ENCODE measurements at regions not wholly inside any gene's neighbourhood (a gene's known extent, or its start where the extent isn't known, plus 50 kb on each side); places are given as distances from the start of the nearest gene placed in this dataset.
"Not testable (repeated sequence)": the region's sequence is repeated elsewhere in the genome, so short reads cannot be mapped to it uniquely, and the experiment has no call there.

DNA sequence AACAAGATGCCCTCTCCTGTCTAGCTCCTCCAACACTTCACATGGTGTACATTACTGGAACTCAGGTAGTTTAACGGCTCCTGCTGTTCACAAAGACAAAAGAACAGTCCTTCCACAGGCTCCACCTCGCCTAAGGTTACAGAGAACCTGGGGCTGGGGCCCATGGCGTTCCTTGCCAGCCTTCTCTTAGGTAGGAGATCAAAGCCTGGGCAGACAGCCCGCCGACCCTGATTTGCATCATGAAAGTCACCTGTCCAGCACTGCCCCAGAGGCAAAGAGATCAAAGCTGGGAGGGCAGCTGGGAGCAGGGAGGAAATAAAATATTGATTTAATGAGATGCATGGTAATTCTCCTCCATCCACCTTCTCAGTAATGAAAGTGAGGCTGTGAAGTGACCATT, 115.0 kb upstream of the SLIT3 start:
- no peak for DNase-seq (ENCODE audit: low read depth in 2 of 3, low spot score in 2 of 3)

DNA sequence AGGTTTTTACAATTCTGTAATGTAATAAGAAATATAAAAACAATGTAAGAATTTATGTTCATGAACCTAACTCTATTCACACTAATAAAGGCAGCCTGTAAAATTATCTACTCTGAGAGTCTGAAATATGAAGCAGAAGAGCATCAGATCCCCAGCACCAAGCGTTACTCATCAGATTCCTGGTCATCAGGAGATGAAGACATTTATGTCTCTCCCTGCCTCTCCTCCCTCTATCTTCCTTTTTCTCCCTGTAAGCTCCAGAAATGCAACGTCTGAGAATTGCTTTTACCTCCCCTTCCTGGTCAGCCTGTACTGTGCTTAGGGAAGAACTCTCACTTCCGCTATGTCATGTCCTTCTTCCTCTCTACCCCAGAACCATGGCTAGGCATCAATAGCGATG, 114.4 kb upstream of the SLIT3 start:
- no peak for DNase-seq (ENCODE audit: low read depth in 2 of 3, low spot score in 2 of 3)

DNA sequence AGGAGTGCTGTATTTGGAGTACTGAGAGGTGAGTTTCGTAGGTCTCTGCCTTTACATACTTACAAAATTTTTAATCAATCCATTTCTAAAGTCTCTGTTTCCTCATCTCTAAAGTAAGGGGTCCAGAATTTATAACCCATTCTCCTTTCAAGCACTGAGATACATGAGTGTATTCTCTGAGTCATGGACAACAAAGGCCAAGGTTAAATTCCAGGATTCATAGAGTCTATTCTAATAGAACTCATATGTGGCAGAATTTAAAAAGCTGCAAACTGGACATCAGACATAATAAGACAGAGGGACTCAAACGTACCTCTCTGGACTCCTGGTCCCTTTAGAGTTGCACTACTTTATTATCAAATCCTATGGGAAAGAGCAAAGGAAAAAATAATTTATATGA, 112.5 kb upstream of the SLIT3 start:
- no peak for DNase-seq (ENCODE audit: low read depth in 2 of 3, low spot score in 2 of 3)

DNA sequence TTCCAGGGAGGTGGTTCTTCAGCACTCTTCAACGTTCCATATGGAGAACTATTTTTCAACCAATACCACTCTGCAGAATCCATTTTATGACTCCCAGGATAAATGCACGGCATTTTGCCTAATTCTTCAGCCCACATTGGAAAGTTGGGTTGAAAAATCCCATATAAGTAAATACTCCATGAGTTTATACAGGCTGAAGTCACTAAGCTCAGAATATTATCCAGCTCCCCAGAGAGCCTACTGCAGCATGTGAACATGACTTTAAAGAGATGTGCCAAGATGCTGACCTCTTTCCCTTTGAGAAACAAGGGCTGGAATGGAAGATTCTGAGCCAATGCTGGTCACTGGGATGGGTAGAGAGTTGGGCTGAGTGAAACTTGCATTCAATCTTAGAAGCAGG, 111.9 kb upstream of the SLIT3 start:
- no peak for DNase-seq (ENCODE audit: low read depth in 2 of 3, low spot score in 2 of 3)

DNA sequence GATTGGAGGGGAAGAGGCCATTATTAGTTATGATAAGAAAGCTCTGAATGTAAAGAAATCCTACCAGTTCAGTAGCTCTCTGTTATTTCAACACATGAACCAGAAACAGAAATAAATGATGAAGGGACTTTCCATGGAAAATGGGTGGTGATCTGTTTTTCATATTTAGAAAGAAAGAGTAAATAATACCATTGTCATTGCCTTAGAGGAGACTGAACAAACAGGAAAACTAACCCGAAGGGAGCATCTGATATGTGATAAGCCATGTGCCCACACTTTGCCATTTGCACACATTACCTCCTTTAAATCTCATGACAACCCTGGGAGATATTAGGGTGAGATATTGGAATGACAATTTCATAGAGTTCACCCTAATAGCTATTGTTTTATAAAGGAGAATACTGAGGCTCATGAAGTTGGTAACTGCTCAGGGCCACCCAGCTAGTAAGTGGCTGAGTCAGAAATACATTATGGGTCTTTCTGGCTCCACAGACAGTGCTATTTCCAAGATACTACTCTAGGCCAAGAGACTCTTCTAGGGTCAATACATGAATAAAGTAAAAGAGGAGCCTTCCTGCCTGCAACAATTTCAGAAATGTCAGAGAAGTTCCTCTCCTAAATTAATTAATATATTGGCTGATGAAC, 111.0 kb upstream of the SLIT3 start:
- no peak for DNase-seq (ENCODE audit: low read depth in 2 of 3, low spot score in 2 of 3)

DNA sequence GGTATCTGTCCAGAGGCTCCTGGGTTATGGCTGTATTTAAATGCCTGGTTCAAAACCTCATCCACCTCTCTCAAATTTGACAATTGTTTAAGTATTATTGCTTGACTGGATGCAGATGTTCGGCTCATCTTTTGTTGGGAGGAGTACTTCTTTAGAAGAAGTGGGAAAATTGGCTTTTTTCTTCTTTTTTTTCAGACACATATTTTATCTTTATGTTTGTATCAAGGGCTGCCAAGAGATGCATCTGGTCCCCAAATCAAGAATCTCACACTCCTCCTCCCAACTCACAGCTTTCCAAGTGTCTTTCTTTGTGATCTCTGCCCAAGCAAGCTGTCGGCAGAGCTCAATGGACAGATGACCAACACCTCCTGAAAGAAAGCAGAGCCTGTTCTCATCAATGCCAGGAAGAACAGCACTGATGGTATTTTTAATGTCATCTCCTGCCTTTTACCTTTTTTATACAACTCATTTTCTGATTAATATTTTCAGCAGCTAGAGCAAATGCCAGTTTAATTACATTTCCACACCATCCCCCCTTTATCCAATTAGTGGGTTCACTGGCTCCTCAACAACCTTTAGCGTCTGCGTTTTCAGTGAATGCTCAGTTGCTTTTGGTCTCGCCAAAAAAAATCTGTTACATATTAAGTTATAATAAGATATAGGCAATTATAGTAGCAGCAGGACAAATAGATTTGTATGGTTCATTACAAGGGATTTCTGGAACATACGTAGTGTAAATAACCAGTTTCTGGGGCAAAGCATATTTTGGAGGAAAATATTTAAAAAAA, 110.3 kb upstream of the SLIT3 start:
- no peak for DNase-seq (ENCODE audit: low read depth in 2 of 3, low spot score in 2 of 3)

DNA sequence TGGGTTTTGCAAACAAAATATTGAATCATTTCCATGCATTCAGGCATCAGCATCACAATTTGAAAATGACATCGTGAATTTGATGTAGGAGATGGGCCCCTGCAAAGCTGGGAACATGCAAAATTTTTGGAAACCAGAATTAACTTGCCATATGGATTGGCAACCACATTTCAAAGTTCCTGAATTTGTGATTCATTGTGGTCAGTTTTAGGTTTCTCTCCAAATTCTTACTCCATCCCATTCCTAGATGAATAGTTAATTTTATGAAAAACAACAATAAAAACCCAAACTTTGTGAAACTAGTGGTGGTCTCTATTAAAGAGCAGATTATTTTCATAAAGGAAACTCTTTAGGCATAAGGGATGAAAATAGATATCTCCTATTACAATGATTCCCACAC, 107.8 kb upstream of the SLIT3 start:
- no peak for DNase-seq (ENCODE audit: low read depth in 2 of 3, low spot score in 2 of 3)

DNA sequence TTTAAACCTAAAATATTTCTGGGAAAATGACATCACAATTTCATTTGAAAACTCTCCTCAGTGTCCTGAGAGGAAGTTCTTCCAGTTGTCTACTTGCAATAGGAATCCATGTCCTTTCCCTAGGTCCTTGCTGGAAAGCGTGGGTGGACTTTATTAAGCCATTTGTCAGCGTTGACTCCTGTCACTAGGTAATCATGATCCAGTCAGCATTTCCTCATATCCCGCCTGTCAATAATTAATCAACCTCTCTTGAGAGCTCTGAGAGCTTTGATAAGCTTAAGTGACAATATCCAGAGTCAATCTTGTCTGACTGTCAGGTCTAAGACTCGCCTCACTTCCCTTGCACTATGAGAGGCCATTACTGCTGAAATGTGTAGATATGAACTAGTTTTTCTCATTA, 107.2 kb upstream of the SLIT3 start:
- no peak for DNase-seq (ENCODE audit: low read depth in 2 of 3, low spot score in 2 of 3)

DNA sequence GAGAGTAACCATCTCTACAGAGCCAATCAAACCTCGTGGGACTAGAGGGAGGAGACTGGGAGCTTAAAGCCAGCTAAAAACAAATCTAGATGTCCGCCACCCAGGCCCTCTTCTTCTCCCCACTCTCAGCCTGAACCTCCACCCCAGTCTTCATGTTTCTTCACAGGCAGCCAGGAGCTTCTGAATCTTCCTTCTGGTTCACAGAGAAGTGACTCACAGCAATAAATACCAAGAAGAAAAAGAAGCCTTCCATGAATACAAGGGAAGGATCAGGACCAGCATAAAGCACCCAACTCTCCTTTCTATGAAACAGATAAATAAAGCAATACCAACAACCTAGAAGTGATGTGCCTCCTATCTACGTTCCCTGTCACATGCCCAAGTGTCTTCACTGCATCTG, 103.3 kb upstream of the SLIT3 start:
- no peak for DNase-seq (ENCODE audit: low read depth in 2 of 3, low spot score in 2 of 3)

DNA sequence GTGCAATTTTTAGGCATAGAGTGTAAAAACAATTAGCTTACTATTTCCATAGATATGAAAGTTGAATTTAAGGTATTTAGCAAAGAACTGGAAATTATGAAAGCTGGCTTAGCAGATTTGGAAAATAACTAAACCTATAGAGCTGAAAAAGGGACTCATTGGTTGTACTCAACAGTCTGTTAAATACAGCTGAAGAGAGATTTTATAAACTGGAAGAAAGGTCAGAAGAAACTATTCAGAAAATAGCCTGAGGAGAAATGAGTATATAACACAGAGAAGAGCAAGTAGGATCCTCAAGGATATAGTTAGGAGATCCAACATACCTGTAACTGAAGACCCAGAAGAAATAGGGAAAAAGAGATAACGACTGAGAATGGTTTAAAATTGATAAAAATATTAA, 97.6 kb upstream of the SLIT3 start:
- no peak for DNase-seq (ENCODE audit: low read depth in 2 of 3, low spot score in 2 of 3)

DNA sequence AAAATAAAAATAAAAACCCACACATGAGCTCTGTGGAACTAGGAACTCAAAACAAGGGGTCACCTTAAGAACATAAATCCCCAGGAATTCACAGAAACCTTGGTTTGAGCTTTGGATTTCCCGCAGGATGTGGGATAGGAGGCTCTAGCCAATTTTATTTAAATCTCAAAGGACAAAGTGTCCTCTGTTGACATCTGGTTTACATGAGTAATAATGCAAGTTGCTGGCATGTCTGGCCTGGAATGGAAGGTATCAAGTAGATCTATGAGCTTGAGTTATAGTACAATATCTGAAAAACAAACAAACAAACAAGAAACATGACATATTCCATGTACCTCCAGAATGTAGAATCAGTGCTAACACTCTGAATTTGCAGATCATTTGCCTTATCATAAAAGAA, 94.2 kb upstream of the SLIT3 start:
- DNase-seq (ENCODE audit: low read depth in 2 of 3, low spot score in 2 of 3) = no peak

DNA sequence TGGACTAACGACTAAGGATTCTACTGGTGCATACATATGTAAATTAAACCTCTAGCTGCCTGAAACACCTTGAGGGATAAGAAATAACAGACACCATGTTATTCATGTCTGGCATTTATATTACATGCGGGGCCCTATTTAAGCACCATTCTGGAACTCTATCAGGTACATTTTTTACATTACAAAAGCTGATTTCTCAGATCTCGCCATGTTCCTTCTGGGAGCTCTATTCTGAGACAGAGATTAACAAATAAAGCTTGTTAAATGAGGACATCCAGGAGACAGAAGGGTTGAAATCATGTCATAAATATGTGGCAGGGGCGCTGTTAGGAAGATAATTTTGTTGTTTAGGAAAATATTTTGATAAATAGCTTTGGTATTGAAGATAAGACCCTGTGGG, 93.4 kb upstream of the SLIT3 start:
- no peak for DNase-seq (ENCODE audit: low read depth in 2 of 3, low spot score in 2 of 3)

DNA sequence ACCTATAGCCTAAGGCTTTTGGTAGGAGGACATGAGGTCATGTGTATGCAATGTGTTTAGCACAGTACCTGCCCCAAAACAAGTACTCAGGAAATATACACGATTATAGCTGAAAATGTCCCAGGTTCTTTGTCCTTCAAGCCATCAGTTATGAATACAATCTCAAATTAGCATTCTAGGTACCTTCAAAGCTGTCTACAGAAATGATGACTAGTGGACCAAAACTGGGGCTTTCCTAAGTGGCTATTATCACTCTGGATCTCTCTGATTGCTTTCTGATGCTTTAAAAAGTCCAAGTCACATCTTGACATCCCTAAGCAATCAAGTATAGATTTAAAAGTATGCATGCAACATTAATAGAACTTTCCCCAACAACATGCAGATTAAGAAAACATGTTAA, 93.0 kb upstream of the SLIT3 start:
- DNase-seq (ENCODE audit: low read depth in 2 of 3, low spot score in 2 of 3) = no peak

DNA sequence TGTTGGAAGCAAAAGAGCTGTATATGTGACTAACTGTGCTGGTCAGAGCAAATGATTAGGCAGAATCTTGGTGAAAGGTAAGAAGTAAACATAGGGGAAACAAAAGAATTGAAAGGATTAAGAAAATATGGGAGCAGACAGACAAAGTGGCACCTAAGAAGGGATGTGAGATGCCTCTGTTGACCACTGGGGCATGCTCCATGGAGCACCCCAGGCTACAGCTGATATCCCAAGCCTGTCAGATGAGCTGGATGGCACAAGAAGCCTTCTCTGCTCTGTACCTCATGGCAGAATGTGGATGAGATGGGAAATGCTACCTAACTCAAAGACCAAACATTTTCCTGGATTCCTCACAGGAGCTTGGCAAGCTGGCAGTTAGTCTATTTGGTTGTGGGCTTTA, 89.3 kb upstream of the SLIT3 start:
- no peak for DNase-seq (ENCODE audit: low read depth in 2 of 3, low spot score in 2 of 3)

DNA sequence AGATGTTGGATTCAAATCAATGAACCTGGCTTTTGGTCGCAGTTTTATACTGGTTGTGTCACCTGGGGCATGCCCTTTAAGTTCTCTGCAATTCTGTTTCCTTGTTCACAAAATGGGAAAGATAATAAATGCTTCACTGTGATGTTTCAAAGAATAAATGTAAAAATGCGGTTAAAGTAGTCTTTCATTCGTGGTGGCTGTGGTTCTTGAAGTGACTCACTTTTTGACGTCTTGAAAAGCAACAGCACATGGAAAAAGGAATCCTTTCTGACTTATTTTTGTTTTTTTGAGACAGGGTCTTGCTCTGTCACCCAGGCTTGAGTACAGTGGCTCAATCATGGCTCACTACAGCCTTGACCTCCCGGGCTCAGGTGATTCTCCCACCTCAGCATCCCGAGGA, 88.4 kb upstream of the SLIT3 start:
- no peak for DNase-seq (ENCODE audit: low read depth in 2 of 3, low spot score in 2 of 3)

DNA sequence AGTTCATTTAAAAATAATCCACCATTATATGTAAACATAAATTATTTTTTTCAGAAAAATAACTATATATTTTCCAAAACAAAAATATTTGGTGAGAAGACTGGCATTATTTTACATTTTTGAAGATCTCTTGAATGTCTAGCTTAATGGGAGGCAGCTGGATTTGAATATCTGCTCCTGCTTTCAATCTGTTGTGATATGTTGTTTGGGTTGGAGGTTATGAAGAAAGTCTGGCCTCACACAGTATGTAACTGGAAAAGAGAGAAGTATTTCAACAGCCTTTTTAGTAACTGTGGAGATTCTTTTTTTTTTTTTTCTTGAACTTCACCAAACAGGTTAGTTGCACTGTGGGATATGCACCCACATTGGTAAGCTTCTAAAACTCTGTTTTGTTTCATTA, 84.7 kb upstream of the SLIT3 start:
- no peak for DNase-seq (ENCODE audit: low read depth in 2 of 3, low spot score in 2 of 3)

DNA sequence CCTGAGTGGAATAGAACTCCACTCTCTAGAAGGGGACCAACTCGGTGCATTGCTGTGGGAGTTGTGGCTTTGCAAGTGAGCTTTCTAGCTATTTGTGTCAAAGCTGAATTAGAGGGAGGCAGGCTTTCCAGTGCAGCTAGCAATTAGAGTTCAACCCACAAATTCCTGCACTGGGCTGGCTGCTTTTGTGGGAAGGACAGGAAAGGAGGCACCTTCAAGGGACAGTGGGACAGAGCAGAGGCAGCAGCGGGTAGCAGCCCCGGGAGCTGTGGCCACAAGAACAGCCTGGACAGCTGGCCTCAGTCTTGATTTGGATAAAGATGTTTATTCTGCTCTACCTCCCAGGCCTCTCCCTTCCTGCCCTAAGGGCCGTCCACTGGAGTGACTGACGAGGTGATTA, 83.7 kb upstream of the SLIT3 start:
- DNase-seq (ENCODE audit: low read depth in 2 of 3, low spot score in 2 of 3) = no peak

DNA sequence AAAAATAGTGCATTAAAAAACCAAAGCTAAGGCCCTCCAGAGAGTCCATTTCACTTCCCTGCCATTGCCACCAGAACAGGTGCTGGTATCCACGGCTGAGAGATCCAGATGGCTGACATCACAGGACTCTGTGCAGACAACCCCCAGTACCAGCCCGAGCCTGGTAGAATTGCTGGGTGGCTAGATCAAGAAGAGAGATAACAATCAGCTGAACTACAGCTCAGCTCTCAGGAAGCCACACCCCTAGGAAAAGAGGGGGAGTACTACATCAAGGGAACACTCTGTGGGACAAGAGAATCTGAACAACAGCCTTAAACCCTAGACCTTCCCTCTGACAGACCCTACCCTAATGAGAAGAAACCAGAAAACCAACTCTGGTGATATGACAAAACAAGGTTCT, 73.8 kb upstream of the SLIT3 start:
- DNase-seq (ENCODE audit: low read depth in 2 of 3, low spot score in 2 of 3) = no peak

DNA sequence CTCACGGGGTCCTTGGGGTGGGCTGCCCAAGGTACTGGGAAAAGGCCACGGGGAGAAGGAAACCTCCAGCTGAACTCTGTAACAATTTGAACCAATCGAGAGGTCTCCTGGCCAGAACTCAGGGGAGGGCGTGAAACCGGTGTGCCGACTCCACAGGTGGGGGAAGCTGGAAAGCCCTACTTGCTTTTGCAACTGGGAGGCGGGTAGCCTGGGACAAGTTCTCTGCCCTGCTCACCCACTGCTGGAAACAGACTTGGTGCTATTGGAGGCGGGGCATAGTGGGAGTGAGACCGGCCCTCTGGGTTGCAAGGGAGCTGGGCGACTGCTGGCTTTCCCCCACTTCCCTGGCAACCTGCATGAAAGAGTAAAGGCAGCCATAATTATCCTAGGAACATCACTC, 73.2 kb upstream of the SLIT3 start:
- no peak for DNase-seq (ENCODE audit: low read depth in 2 of 3, low spot score in 2 of 3)

DNA sequence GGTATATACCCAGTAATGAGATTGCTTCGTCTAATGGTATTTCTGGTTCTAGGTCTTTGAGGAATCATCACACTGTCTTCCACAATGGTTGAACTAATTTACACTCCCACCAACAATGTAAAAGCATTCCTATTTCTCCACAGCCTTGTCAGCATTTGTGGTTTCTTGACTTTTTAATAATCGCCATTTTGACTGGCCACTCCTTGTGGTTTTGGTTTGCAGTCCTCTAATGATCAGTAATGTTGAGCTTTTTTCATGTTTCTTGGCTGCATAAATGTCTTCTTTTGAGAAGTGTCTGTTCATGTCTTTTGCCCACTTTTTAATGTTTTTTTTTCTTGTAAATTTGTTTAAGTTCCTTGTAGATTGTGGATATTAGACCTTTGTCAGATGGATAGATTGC, 70.9 kb upstream of the SLIT3 start:
- not testable (repeated sequence) for DNase-seq (ENCODE audit: low read depth in 2 of 3, low spot score in 2 of 3)

DNA sequence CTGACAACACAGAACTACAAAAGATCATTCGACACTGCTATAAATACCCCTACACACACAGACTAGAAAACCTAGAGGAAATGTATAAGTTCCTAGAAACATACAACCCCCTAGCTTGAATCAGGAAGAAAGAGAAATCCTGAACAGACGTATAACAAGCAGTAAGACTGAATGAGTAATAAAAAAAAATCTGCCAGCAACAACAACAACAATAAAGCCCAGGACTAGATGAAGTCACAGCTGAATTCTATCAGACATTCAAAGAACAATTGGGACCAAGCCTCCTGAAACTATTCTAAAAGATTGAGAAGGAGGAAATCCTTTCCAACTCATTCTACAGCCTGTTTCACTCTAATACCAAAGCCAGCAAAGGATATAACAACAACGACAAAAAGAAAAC, 68.2 kb upstream of the SLIT3 start:
- DNase-seq (ENCODE audit: low read depth in 2 of 3, low spot score in 2 of 3) = no peak

DNA sequence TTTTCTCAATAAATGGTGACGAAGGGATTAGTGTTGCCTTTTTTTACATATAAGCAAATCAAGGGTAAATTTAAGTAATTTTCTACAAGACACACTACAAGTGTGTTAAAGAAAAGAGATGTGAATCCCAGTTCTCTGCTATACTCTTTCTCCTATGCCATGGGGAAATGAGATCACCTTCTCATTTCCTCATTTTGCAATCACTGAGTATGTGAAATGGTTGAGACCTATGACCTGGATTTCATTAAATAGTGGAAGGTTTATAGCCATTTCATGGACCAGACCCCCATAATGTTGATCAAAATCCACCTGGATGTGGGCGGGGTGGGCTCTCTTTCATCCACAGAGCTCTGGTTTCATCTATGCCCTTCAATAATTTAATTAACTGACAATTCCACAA, 66.9 kb upstream of the SLIT3 start:
- DNase-seq (ENCODE audit: low read depth in 2 of 3, low spot score in 2 of 3) = no peak

DNA sequence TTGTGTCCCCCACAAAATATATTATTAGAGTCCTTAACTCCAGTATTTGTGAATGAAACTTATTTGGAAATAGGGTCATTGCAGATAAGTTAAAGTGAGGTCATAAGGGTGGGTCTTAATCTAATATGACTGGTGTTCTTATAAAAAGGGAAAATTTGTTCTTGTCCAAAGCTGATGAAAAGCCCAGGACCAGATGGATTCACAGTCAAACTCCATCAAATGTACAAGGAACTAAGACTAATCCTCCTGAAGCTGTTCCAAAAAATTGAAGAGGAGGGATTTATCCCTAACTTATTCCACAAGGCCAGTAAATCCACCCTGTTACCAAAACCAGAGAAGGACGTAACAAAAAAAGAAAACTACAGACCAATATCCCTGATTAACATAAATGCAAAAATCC, 56.4 kb upstream of the SLIT3 start:
- no peak for DNase-seq (ENCODE audit: low read depth in 2 of 3, low spot score in 2 of 3)
